C4-2B (cell line): ENCODE measurements at regions not wholly inside any gene's neighbourhood (a gene's known extent, or its start where the extent isn't known, plus 50 kb on each side); places are given as distances from the start of the nearest gene placed in this dataset.

ENCODE experiments used
- CTCF ChIP-seq: fragments of 450-650 bp; conservative IDR thresholded peaks from 2 replicates; pipeline ENCODE4 v1.5.1; 2017; ENCODE audit warnings: mild to moderate bottlenecking
- ZFX ChIP-seq: fragments of 450-650 bp; IDR thresholded peaks from 2 replicates; pipeline ENCODE4 v1.6.1; 2017

- TF ChIP-seq CTCF (no peak), ZFX (no peak)
Observed at GRCh38 chr3:61401359-61401758, 150.1 kb upstream of the FHIT start.
